Activated CD8-positive, alpha-beta memory T cell treated with anti-CD3 and anti-CD28 coated beads, Interleukin-2, amount 50 U/mL, for 24 hours (primary cell): ENCODE measurements at regions not wholly inside any gene's neighbourhood (a gene's known extent, or its start where the extent isn't known, plus 50 kb on each side); places are given as distances from the start of the nearest gene placed in this dataset.
"Not testable (repeated sequence)": the region's sequence is repeated elsewhere in the genome, so short reads cannot be mapped to it uniquely, and the experiment has no call there.

ENCODE experiments used
- DNase-seq: peaks from one replicate; pipeline ENCODE4 v3.0.0-alpha.2; 2020; ENCODE audit errors: extremely low read depth

GRCh38 chr10:6926971-6927370 is 346.9 kb upstream of the PRKCQ start:
- no peak for DNase-seq

GRCh38 chr10:6925146-6925545 is 345.1 kb upstream of the PRKCQ start:
- DNase-seq, result no peak

- DNase-seq, result no peak
Observed at GRCh38 chr10:6924166-6924565, 344.1 kb upstream of the PRKCQ start.

GRCh38 chr10:6921026-6921425 is 340.9 kb upstream of the PRKCQ start:
- DNase-seq, result not testable (repeated sequence)

GRCh38 chr10:6920072-6921019 is 340.3 kb upstream of the PRKCQ start:
- DNase-seq, result peak; percentile 58

GRCh38 chr10:6919077-6919476 is 339.0 kb upstream of the PRKCQ start:
- no peak for DNase-seq

GRCh38 chr10:6918305-6918704 is 338.2 kb upstream of the PRKCQ start:
- peak; percentile 53 for DNase-seq

GRCh38 chr10:6917125-6917524 is 337.0 kb upstream of the PRKCQ start:
- DNase-seq, result no peak

- no peak for DNase-seq
Observed at GRCh38 chr10:6916601-6917000, 336.5 kb upstream of the PRKCQ start.

- no peak for DNase-seq
Observed at GRCh38 chr10:6915307-6915706, 335.2 kb upstream of the PRKCQ start.

- no peak for DNase-seq
Observed at GRCh38 chr10:6912929-6913328, 332.9 kb upstream of the PRKCQ start.

GRCh38 chr10:6912424-6912823 is 332.3 kb upstream of the PRKCQ start:
- DNase-seq, result no peak

GRCh38 chr10:6912021-6912420 is 331.9 kb upstream of the PRKCQ start:
- no peak for DNase-seq

- DNase-seq, result no peak
Observed at GRCh38 chr10:6909905-6910560, 330.0 kb upstream of the PRKCQ start.

- DNase-seq, result no peak
Observed at GRCh38 chr10:6907877-6908530, 327.9 kb upstream of the PRKCQ start.

GRCh38 chr10:6894405-6894804 is 314.3 kb upstream of the PRKCQ start:
- no peak for DNase-seq

GRCh38 chr10:6892864-6893263 is 312.8 kb upstream of the PRKCQ start:
- DNase-seq, result no peak

- no peak for DNase-seq
Observed at GRCh38 chr10:6891924-6892323, 311.8 kb upstream of the PRKCQ start.

GRCh38 chr10:6889718-6890117 is 309.6 kb upstream of the PRKCQ start:
- no peak for DNase-seq

GRCh38 chr10:6888434-6888833 is 308.4 kb upstream of the PRKCQ start:
- DNase-seq, result no peak

GRCh38 chr10:6885284-6885683 is 305.2 kb upstream of the PRKCQ start:
- DNase-seq, result no peak

GRCh38 chr10:6881987-6882386 is 301.9 kb upstream of the PRKCQ start:
- no peak for DNase-seq
